Mucosa of descending colon (tissue), 3 donors: ENCODE measurements at regions not wholly inside any gene's neighbourhood (a gene's known extent, or its start where the extent isn't known, plus 50 kb on each side); places are given as distances from the start of the nearest gene placed in this dataset.

Source experiments
- ATAC-seq: fragments of 200-7000 bp; cut with Tn5 transposase; one replicate; pipeline ENCODE4 v1.9.1; 2020; ENCODE audit warnings: mild to moderate bottlenecking, moderate library complexity
- DNase-seq, 3 donors: peaks; one replicate each; pipeline ENCODE4 v3.0.0-alpha.2; 2020
- H3K36me3 ChIP-seq: fragments of 200-600 bp; one replicate; pipeline ENCODE4 v1.8.0; 2021; ENCODE audit warnings: low read depth, mild to moderate bottlenecking
- H3K4me1 ChIP-seq: fragments of 200-600 bp; one replicate; pipeline ENCODE4 v1.8.0; 2021; ENCODE audit warnings: low read depth, mild to moderate bottlenecking
- H3K4me3 ChIP-seq: fragments of 200-600 bp; one replicate; pipeline ENCODE4 v1.8.0; 2021; ENCODE audit warnings: mild to moderate bottlenecking
- H3K9me3 ChIP-seq: fragments of 200-600 bp; one replicate; pipeline ENCODE4 v1.8.0; 2021; ENCODE audit warnings: mild to moderate bottlenecking
- CTCF ChIP-seq: fragments of 200-600 bp; IDR thresholded peaks from one replicate; pipeline ENCODE4 v1.8.0; 2022; ENCODE audit warnings: antibody characterized with exemption, mild to moderate bottlenecking
- intact Hi-C, 2 donors: fragments of 100-400 bp; cut with DNase I in 1 of 2; cut with micrococcal nuclease in 1 of 2; formaldehyde crosslinking; loops; one replicate each; pipeline versions ENCODE4 v1.11.0 to v1.11.1; 2022; cut with DNase I, micrococcal nuclease
- donor health status: DM: no; HTN: no; CAD: no; lungs with moderate emphysema.
- donor health status: DM: no; HTN: no; CAD: no.
- donor health status: DM: no; HTN: yes; CAD: no.

- no peak for ATAC-seq
- intact Hi-C loops = no loop called here
These were observed 177.1 kb upstream of the PARP11 start for GRCh38 chr12:4050340-4050739.

GRCh38 chr12:4049298-4050080 is 176.3 kb upstream of the PARP11 start:
- H3K4me1 ChIP-seq = peaks cover 6% of the 10 kb centered on the region
- H3K36me3 ChIP-seq = no peaks in the 10 kb centered on the region
- no peaks in the 10 kb centered on the region for H3K9me3 ChIP-seq
- no peak overlapping the region for H3K4me3 ChIP-seq
- no peak for TF ChIP-seq CTCF
- intact Hi-C loops = no loop called here
- DNase-seq (no peak), ATAC-seq (no peak)

More at GRCh38 chr12:4050340-4050739, 177.1 kb upstream of the PARP11 start:
- Histone ChIP-seq H3K36me3 (no peaks in the 10 kb centered on the region), H3K4me3 (no peak overlapping the region), H3K4me1 (peaks cover 6% of the 10 kb centered on the region), H3K9me3 (no peaks in the 10 kb centered on the region)
- DNase-seq = no peak
- no peak for TF ChIP-seq CTCF

GRCh38 chr12:4047421-4047820 is 174.2 kb upstream of the PARP11 start:
- no peaks in the 10 kb centered on the region for H3K9me3 ChIP-seq
- ATAC-seq (no peak), DNase-seq (no peak)
- H3K4me3 ChIP-seq = no peak overlapping the region
- intact Hi-C loops = no loop called here
- no peaks in the 10 kb centered on the region for H3K36me3 ChIP-seq
- TF ChIP-seq CTCF = no peak
- peaks cover 6% of the 10 kb centered on the region for H3K4me1 ChIP-seq

- peaks cover 6% of the 10 kb centered on the region for H3K4me1 ChIP-seq
- DNase-seq = peak in 1 of 3 donors; percentile 48
- H3K36me3 ChIP-seq = no peaks in the 10 kb centered on the region
- intact Hi-C loops = no loop called here
- H3K4me3 ChIP-seq = no peak overlapping the region
- ATAC-seq = peak; percentile 88
- TF ChIP-seq CTCF = no peak
- no peaks in the 10 kb centered on the region for H3K9me3 ChIP-seq
These were observed 173.3 kb upstream of the PARP11 start for GRCh38 chr12:4046495-4046840.

- intact Hi-C loops = no loop called here
These were observed 172.7 kb upstream of the PARP11 start for GRCh38 chr12:4045786-4046494.

More at GRCh38 chr12:4045786-4046494, 172.7 kb upstream of the PARP11 start:
- Histone ChIP-seq H3K36me3 (no peaks in the 10 kb centered on the region), H3K4me3 (no peak overlapping the region), H3K9me3 (no peaks in the 10 kb centered on the region), H3K4me1 (peaks cover 6% of the 10 kb centered on the region)
- peak; percentile 35 for ATAC-seq
- peak in 1 of 3 donors; percentile 29 for DNase-seq
- no peak for TF ChIP-seq CTCF
